ENCODE measurements at regions not wholly inside any gene's neighbourhood (a gene's known extent, or its start where the extent isn't known, plus 50 kb on each side); places are given as distances from the start of the nearest gene placed in this dataset.

GRCh38 chr2:67576991-67577390, 179.9 kb downstream of the ETAA1 start:
- no peak for DNase-seq (ENCODE audit: low read depth in 1 of 2, low spot score in 1 of 2)
- Histone ChIP-seq H3K4me3 (no peak overlapping the region), H3K9me3 (peaks cover 15% of the 10 kb centered on the region), H3K27ac (no peak overlapping the region), H3K4me2 (no peak overlapping the region), H3K4me1 (peaks cover 26% of the 10 kb centered on the region)
- FAIRE-seq, result no peak
- no peak for ATAC-seq
- TF ChIP-seq, protein P1, sequence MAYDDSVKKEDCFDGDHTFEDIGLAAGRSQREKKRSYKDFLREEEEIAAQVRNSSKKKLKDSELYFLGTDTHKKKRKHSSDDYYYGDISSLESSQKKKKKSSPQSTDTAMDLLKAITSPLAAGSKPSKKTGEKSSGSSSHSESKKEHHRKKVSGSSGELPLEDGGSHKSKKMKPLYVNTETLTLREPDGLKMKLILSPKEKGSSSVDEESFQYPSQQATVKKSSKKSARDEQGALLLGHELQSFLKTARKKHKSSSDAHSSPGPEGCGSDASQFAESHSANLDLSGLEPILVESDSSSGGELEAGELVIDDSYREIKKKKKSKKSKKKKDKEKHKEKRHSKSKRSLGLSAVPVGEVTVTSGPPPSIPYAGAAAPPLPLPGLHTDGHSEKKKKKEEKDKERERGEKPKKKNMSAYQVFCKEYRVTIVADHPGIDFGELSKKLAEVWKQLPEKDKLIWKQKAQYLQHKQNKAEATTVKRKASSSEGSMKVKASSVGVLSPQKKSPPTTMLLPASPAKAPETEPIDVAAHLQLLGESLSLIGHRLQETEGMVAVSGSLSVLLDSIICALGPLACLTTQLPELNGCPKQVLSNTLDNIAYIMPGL (CRISPR knock-in tag; IDR thresholded peaks at IDR 0.05; ENCODE audit: borderline replicate concordance), result no peak
- TF ChIP-seq, protein P2, sequence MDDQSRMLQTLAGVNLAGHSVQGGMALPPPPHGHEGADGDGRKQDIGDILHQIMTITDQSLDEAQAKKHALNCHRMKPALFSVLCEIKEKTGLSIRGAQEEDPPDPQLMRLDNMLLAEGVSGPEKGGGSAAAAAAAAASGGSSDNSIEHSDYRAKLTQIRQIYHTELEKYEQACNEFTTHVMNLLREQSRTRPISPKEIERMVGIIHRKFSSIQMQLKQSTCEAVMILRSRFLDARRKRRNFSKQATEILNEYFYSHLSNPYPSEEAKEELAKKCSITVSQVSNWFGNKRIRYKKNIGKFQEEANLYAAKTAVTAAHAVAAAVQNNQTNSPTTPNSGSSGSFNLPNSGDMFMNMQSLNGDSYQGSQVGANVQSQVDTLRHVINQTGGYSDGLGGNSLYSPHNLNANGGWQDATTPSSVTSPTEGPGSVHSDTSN (IDR thresholded peaks at IDR 0.05), result no peak
- no peak for TF ChIP-seq HES2 (IDR thresholded peaks at IDR 0.05)
- no peak for TF ChIP-seq EHF (CRISPR knock-in tag; IDR thresholded peaks at IDR 0.05)
- TF ChIP-seq ZC3H11A (IDR thresholded peaks at IDR 0.05), result no peak
- TF ChIP-seq RCOR1 (IDR thresholded peaks at IDR 0.05; ENCODE audit: low read depth, low read length), result no peak
- no peak for TF ChIP-seq EHMT2 (IDR thresholded peaks at IDR 0.05; ENCODE audit: low read depth)
- no peak for TF ChIP-seq ESRRA (IDR thresholded peaks at IDR 0.05; ENCODE audit: borderline replicate concordance, low read length)
- no peak for TF ChIP-seq RARB (CRISPR knock-in tag; IDR thresholded peaks at IDR 0.05)
- no peak for TF ChIP-seq FOSL2 (IDR thresholded peaks at IDR 0.05)
- no peak for TF ChIP-seq FOSL2 (CRISPR knock-in tag; IDR thresholded peaks at IDR 0.05)
- 70% methylated on average over 4 of the region's 4 CpGs for WGBS (ENCODE audit: missing lambda C conversion rate)
- CTCF ChIA-PET, result interaction anchor here (1.1 to 1.6 kb wide), 2 partner anchors 15 to 33 kb away, joined by 3 read pairs; no protein-coding TSS in a partner anchor
- POLR2A ChIA-PET, result no interaction called here

DNA sequence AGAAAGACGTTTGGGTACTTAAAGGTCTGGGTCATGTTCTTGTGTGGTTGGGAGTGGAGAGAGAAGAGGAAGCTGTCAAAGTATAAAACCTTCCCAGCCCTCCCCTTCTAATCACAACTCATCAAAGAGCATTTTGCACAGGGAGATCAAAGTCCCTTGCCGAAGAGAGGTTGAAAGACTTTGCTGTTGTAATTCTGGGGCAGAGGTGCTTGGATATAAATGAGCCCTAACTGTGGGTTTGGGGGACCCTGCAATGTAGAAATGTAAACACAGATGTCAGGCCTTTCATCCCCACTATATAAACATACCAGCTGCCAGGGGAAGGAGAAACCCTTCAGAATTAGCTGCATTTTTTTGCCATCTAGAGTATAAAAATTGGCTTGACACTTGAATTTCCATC, 182.1 kb downstream of the ETAA1 start:
- ATAC-seq (no peak), DNase-seq (ENCODE audit: low read depth in 1 of 2, low spot score in 1 of 2) (no peak), FAIRE-seq (no peak)
- TF ChIP-seq NFE2L2 (conservative IDR thresholded peaks at IDR 0.05; ENCODE audit: low read length) (no peak), RCOR1 (IDR thresholded peaks at IDR 0.05; ENCODE audit: low read depth, low read length) (no peak), CBX8 (IDR thresholded peaks at IDR 0.05) (no peak), CHD4 (IDR thresholded peaks at IDR 0.05; ENCODE audit: borderline replicate concordance) (no peak), USF2 (IDR thresholded peaks at IDR 0.05) (no peak), ESRRA (IDR thresholded peaks at IDR 0.05; ENCODE audit: borderline replicate concordance, low read length) (no peak), MAZ (IDR thresholded peaks at IDR 0.05; ENCODE audit: borderline replicate concordance, low read depth, low read length) (no peak), SREBF2 (IDR thresholded peaks at IDR 0.05) (no peak), KDM1A (IDR thresholded peaks at IDR 0.05; ENCODE audit: low read depth) (no peak), POLR2A (IDR thresholded peaks at IDR 0.05; ENCODE audit: low read length) (no peak), KDM5A (IDR thresholded peaks at IDR 0.05) (no peak), TFCP2L1 (CRISPR knock-in tag; IDR thresholded peaks at IDR 0.05) (no peak), JUN (IDR thresholded peaks at IDR 0.05) (no peak), HDAC2 (IDR thresholded peaks at IDR 0.05) (no peak), EHF (CRISPR knock-in tag; IDR thresholded peaks at IDR 0.05) (no peak), RAD21 (conservative IDR thresholded peaks at IDR 0.05 in 1 of 2, IDR thresholded peaks at IDR 0.05 in 1 of 2) (no peak), TP53 (CRISPR knock-in tag; IDR thresholded peaks at IDR 0.05) (no peak)
- H3K4me2 ChIP-seq, result no peak overlapping the region
- H3K27ac ChIP-seq, result no peak overlapping the region
- H3K4me1 ChIP-seq, result peaks cover 4% of the 10 kb centered on the region
- ChIA-PET POLR2A (no interaction called here), CTCF (interaction anchor here (0.6 kb wide), 1 partner anchor 50 kb away, joined by 3 read pairs; no protein-coding TSS in a partner anchor)
- 17% methylated on average over 2 of the region's 2 CpGs for WGBS (ENCODE audit: missing lambda C conversion rate)
- peaks cover 37% of the 10 kb centered on the region for H3K9me3 ChIP-seq
- H3K4me3 ChIP-seq, result no peak overlapping the region
